IMR-90 (cell line): ENCODE measurements at regions not wholly inside any gene's neighbourhood (a gene's known extent, or its start where the extent isn't known, plus 50 kb on each side); places are given as distances from the start of the nearest gene placed in this dataset.
"Not testable (repeated sequence)": the region's sequence is repeated elsewhere in the genome, so short reads cannot be mapped to it uniquely, and the experiment has no call there.

Source experiments
- ATAC-seq: fragments of 200-7000 bp; cut with Tn5 transposase; 2 replicates; pipeline ENCODE4 v1.9.1; 2020; ENCODE audit warnings: low read depth, mild to moderate bottlenecking, moderate library complexity
- BruUV-seq: library from RNA; stranded (reverse); fragments of 400-500 nt; replicated peaks from 2 replicates; lab custom pipeline; 2021; lab: Mats Ljungman, UMichigan
- CTCF ChIA-PET: fragments of 300-600 bp; formaldehyde crosslinking; extraction: SDS; loops from one replicate; lab custom pipeline; 2021; ENCODE audit warnings: antibody characterized with exemption; lab: Yijun Ruan, JAX
- POLR2A ChIA-PET: fragments of 300-600 bp; sonication (Branson Sonifier 250); formaldehyde crosslinking; loops from one replicate; lab custom pipeline; 2022; ENCODE audit warnings: antibody characterized with exemption; ENCODE audit not compliant: unreplicated experiment; lab: Charles Lee
- DNase-seq: peaks from one replicate; pipeline ENCODE4 v3.0.0; 2013
- H2AFZ ChIP-seq: replicated peaks from 2 replicates; pipeline ENCODE3; 2013; ENCODE audit warnings: low read length, mild to moderate bottlenecking; ENCODE audit not compliant: poor library complexity
- H2AK5ac ChIP-seq: 2 replicates; pipeline ENCODE4 v1.6.1; 2013; ENCODE audit warnings: low read depth, low read length, inconsistent platforms
- H2AK9ac ChIP-seq: replicated peaks from 2 replicates; pipeline ENCODE3; 2013; ENCODE audit warnings: mild to moderate bottlenecking, low read depth, low read length, moderate library complexity; ENCODE audit not compliant: poor library complexity
- H2BK120ac ChIP-seq: 2 replicates; pipeline ENCODE4 v1.6.1; 2013; ENCODE audit warnings: low read depth, low read length, inconsistent platforms
- H2BK15ac ChIP-seq: 3 replicates; pipeline ENCODE4 v1.6.1; 2013; ENCODE audit warnings: low read depth, low read length, inconsistent platforms
- H2BK20ac ChIP-seq: 2 replicates; pipeline ENCODE4 v1.6.1; 2013; ENCODE audit warnings: low read depth, mild to moderate bottlenecking, inconsistent platforms, low read length, moderate library complexity
- H2BK5ac ChIP-seq: 2 replicates; pipeline ENCODE4 v1.6.1; 2013; ENCODE audit warnings: mild to moderate bottlenecking, low read depth, low read length, inconsistent platforms; ENCODE audit not compliant: poor library complexity, severe bottlenecking
- H3K14ac ChIP-seq: replicated peaks from 2 replicates; pipeline ENCODE4 v1.6.1; 2013; ENCODE audit warnings: low read depth, low read length, inconsistent platforms
- H3K18ac ChIP-seq: 2 replicates; pipeline ENCODE4 v1.6.1; 2013; ENCODE audit warnings: low read depth, low read length, control low read depth
- H3K23ac ChIP-seq: 2 replicates; pipeline ENCODE4 v1.6.1; 2013; ENCODE audit warnings: low read depth, low read length, inconsistent platforms
- H3K27ac ChIP-seq: 2 replicates; pipeline ENCODE4 v1.5.1; 2013; ENCODE audit warnings: mild to moderate bottlenecking, control low read depth, low read length; ENCODE audit not compliant: insufficient read depth
- H3K27me3 ChIP-seq: 2 replicates; pipeline ENCODE4 v1.6.1; 2013; ENCODE audit warnings: low read length; ENCODE audit not compliant: control insufficient read depth, insufficient read depth
- H3K36me3 ChIP-seq: 2 replicates; pipeline ENCODE4 v1.6.1; 2013; ENCODE audit warnings: low read length, mixed read lengths; ENCODE audit not compliant: control insufficient read depth, insufficient read depth
- H3K4ac ChIP-seq: 2 replicates; pipeline ENCODE4 v1.6.1; 2013; ENCODE audit warnings: low read depth, low read length, inconsistent platforms
- H3K4me1 ChIP-seq: 2 replicates; pipeline ENCODE4 v1.6.1; 2013; ENCODE audit warnings: low read length, mixed read lengths; ENCODE audit not compliant: control insufficient read depth, insufficient read depth
- H3K4me2 ChIP-seq: 2 replicates; pipeline ENCODE4 v1.6.1; 2013; ENCODE audit warnings: low read depth, mild to moderate bottlenecking, control low read depth, low read length, moderate library complexity
- H3K4me3 ChIP-seq: 2 replicates; pipeline ENCODE4 v1.5.1; 2013; ENCODE audit warnings: low read depth, mild to moderate bottlenecking, control low read depth, low read length, moderate library complexity; ENCODE audit not compliant: insufficient read depth
- H3K56ac ChIP-seq: 2 replicates; pipeline ENCODE4 v1.6.1; 2013; ENCODE audit warnings: low read length, inconsistent platforms; ENCODE audit not compliant: insufficient read depth; ENCODE audit errors: extremely low read depth
- H3K79me1 ChIP-seq, 2 experiments: 2 replicates each; pipeline ENCODE4 v1.6.1; 2013; ENCODE audit warnings: low read length in 2 of 2, inconsistent platforms in 1 of 2, low read depth in 1 of 2
- H3K9ac ChIP-seq: 2 replicates; pipeline ENCODE4 v1.6.1; 2013; ENCODE audit warnings: low read depth, low read length, control low read depth
- H3K9me1 ChIP-seq: 2 replicates; pipeline ENCODE4 v1.6.1; 2013; ENCODE audit warnings: low read length, inconsistent platforms; ENCODE audit not compliant: insufficient read depth
- H3K9me3 ChIP-seq: 2 replicates; pipeline ENCODE4 v1.6.1; 2013; ENCODE audit warnings: low read length; ENCODE audit not compliant: control insufficient read depth, insufficient read depth
- H4K20me1 ChIP-seq: 2 replicates; pipeline ENCODE4 v1.6.1; 2013; ENCODE audit warnings: low read length, inconsistent platforms; ENCODE audit not compliant: insufficient read depth
- H4K5ac ChIP-seq: 2 replicates; pipeline ENCODE4 v1.6.1; 2013; ENCODE audit warnings: mild to moderate bottlenecking, low read depth, low read length, control low read depth
- H4K8ac ChIP-seq, 2 experiments: 2 replicates each; pipeline ENCODE4 v1.6.1; 2013; ENCODE audit warnings: low read depth in 2 of 2, low read length in 2 of 2, control low read depth in 1 of 2, inconsistent platforms in 1 of 2
- H4K91ac ChIP-seq: 2 replicates; pipeline ENCODE4 v1.6.1; 2013; ENCODE audit warnings: low read depth, low read length, inconsistent platforms; ENCODE audit not compliant: insufficient read depth
- WGBS, 2 experiments: methylation state at CpG; one replicate each; pipeline versions ENCODE4 v1.1.5 to v1.1.7; 2013; ENCODE audit warnings: missing lambda C conversion rate in 2 of 2; ENCODE audit not compliant: insufficient read length in 1 of 2; ENCODE audit errors: extremely low coverage in 2 of 2; 5-methylcytosine and 5-hydroxymethylcytosine counted together
- dilution Hi-C: fragments of 300-500 bp; cut with HindIII; formaldehyde crosslinking; loops from one replicate; pipeline ENCODE4 v1.14.3; 2018; ENCODE audit warnings: low sequenced_read_pairs; ENCODE audit not compliant: unreplicated experiment
- in situ Hi-C: fragments of 300-500 bp; cut with MboI; formaldehyde crosslinking; loops from 3 replicates; pipeline ENCODE4 v1.14.3; 2019; ENCODE audit warnings: low sequenced_read_pairs, inconsistent platforms, mixed read lengths
- intact Hi-C: fragments of 100-400 bp; cut with micrococcal nuclease; formaldehyde crosslinking; loops from 2 replicates; pipeline ENCODE4 v1.10.0; 2022

DNA sequence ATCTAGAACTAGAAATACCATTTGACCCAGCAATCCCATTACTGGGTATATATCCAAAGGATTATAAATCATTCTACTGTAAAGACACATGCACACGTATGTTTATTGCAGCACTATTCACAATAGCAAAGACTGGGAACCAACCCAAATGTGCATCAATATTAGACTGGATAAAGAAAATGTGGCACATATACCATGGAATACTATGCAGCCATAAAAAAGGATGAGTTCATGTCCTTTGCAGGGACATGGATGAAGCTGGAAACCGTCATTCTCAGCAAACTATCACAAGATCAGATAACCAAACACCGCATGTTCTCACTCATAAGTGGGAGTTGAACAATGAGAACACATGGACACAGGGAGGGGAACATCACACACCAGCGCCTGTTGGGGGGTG is 94.2 kb downstream of the HNRNPD start:
- ATAC-seq, H3K27me3 ChIP-seq, H2BK15ac ChIP-seq, H4K91ac ChIP-seq, H4K8ac ChIP-seq, H2BK120ac ChIP-seq, H2AK9ac ChIP-seq, POLR2A ChIA-PET, BruUV-seq, DNase-seq, intact Hi-C loops, H3K9ac ChIP-seq, H4K5ac ChIP-seq, H3K9me3 ChIP-seq, H3K27ac ChIP-seq, H3K79me1 ChIP-seq, H3K14ac ChIP-seq, H3K56ac ChIP-seq, CTCF ChIA-PET, H4K20me1 ChIP-seq, in situ Hi-C loops, H3K9me1 ChIP-seq, H3K4me2 ChIP-seq, dilution Hi-C loops, H2BK20ac ChIP-seq, H2AFZ ChIP-seq, H3K4ac ChIP-seq, H3K4me3 ChIP-seq, H3K4me1 ChIP-seq, H3K23ac ChIP-seq, H2AK5ac ChIP-seq, H3K36me3 ChIP-seq, H3K18ac ChIP-seq, H2BK5ac ChIP-seq: not testable (repeated sequence)
- WGBS, 2 experiments = no CpG with 5 or more reads among the region's 4 CpGs
